ENCODE measurements at regions not wholly inside any gene's neighbourhood (a gene's known extent, or its start where the extent isn't known, plus 50 kb on each side); places are given as distances from the start of the nearest gene placed in this dataset.

DNA sequence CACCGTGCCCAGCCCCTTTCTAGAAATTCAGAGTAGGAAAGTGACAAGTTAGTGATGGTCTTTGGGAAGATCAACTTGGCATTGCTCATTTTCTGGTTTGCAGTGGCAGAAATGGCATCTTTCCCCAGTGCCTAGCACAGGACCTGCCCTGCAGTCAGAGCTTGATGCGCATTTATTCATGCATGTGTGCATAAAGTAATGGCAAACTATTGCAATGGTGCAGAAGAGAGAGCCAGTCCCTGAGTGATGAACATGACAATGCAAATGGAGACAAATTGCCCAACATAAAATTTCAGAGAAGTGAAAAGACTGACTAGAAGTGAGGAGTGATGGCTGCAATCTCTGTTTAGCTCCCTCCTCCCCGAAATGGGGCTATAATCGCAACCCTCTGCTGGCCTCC lies 268.2 kb downstream of the CCSER2 start:
- no peak overlapping the region for H2BK120ac ChIP-seq (ENCODE audit: low read depth, low read length)
- no peak overlapping the region for H3K14ac ChIP-seq (replicated peaks; ENCODE audit: low read depth, low read length)
- H3K36me3 ChIP-seq (ENCODE audit: control insufficient read depth, insufficient read depth, low read length), result no peaks in the 10 kb centered on the region
- ChIA-PET POLR2A (ENCODE audit: unreplicated experiment) (no interaction called here), CTCF (no interaction called here)
- no peak overlapping the region for H3K9ac ChIP-seq (ENCODE audit: low read depth, low read length)
- H4K91ac ChIP-seq (ENCODE audit: insufficient read depth, low read depth, low read length), result no peak overlapping the region
- H3K18ac ChIP-seq (ENCODE audit: low read depth, low read length), result no peak overlapping the region
- H2AFZ ChIP-seq (replicated peaks; ENCODE audit: low read length, poor library complexity), result no peak overlapping the region
- no peak overlapping the region for H2BK20ac ChIP-seq (ENCODE audit: low read depth, low read length)
- H4K8ac ChIP-seq (ENCODE audit: low read depth in 2 of 2, low read length in 2 of 2), result no peak overlapping the region
- dilution Hi-C loops (cut with HindIII; ENCODE audit: low sequenced_read_pairs, unreplicated experiment) (no loop called here), in situ Hi-C loops (cut with MboI; ENCODE audit: low sequenced_read_pairs) (no loop called here), intact Hi-C loops (cut with micrococcal nuclease) (no loop called here)
- no peak overlapping the region for H2AK5ac ChIP-seq (ENCODE audit: low read depth, low read length)
- no peak overlapping the region for H3K27ac ChIP-seq (ENCODE audit: insufficient read depth, low read length)
- no peaks in the 10 kb centered on the region for H3K9me1 ChIP-seq (ENCODE audit: insufficient read depth, low read length)
- H2AK9ac ChIP-seq (replicated peaks; ENCODE audit: low read depth, low read length, poor library complexity), result no peak overlapping the region
- no peaks in the 10 kb centered on the region for H4K20me1 ChIP-seq (ENCODE audit: insufficient read depth, low read length)
- no peaks in the 10 kb centered on the region for H3K27me3 ChIP-seq (ENCODE audit: control insufficient read depth, insufficient read depth, low read length)
- no peaks in the 10 kb centered on the region for H3K9me3 ChIP-seq (ENCODE audit: control insufficient read depth, insufficient read depth, low read length)
- no peak overlapping the region for H3K4me2 ChIP-seq (ENCODE audit: low read depth, low read length)
- H3K23ac ChIP-seq (ENCODE audit: low read depth, low read length), result no peak overlapping the region
- 20% methylated on average over 1 of the region's 4 CpGs; no CpG with 5 or more reads in 1 of the 2 experiments for WGBS, 2 experiments (ENCODE audit: extremely low coverage in 2 of 2, insufficient read length in 1 of 2)
- H3K4me3 ChIP-seq (ENCODE audit: insufficient read depth, low read depth, low read length), result no peak overlapping the region
- no peaks in the 10 kb centered on the region for H3K79me1 ChIP-seq (ENCODE audit: low read depth in 1 of 2, low read length in 2 of 2)
- no peak overlapping the region for H4K5ac ChIP-seq (ENCODE audit: low read depth, low read length)
- DNase-seq (no peak), ATAC-seq (ENCODE audit: low read depth) (no peak)
- no peak overlapping the region for H3K56ac ChIP-seq (ENCODE audit: extremely low read depth, insufficient read depth, low read length)
- TF ChIP-seq FOS (IDR thresholded peaks at IDR 0.05; ENCODE audit: low read depth, low read length) (no peak), MXI1 (IDR thresholded peaks at IDR 0.05; ENCODE audit: borderline replicate concordance, low read depth, low read length) (no peak), BHLHE40 (IDR thresholded peaks at IDR 0.05; ENCODE audit: low read depth, low read length) (no peak), SMC3 (IDR thresholded peaks at IDR 0.05; ENCODE audit: low read depth, low read length) (no peak), POLR2A (IDR thresholded peaks at IDR 0.05; ENCODE audit: low read depth, low read length) (no peak), CEBPB (IDR thresholded peaks at IDR 0.05; ENCODE audit: low read depth, low read length) (no peak)
- TF ChIP-seq, protein P1, sequence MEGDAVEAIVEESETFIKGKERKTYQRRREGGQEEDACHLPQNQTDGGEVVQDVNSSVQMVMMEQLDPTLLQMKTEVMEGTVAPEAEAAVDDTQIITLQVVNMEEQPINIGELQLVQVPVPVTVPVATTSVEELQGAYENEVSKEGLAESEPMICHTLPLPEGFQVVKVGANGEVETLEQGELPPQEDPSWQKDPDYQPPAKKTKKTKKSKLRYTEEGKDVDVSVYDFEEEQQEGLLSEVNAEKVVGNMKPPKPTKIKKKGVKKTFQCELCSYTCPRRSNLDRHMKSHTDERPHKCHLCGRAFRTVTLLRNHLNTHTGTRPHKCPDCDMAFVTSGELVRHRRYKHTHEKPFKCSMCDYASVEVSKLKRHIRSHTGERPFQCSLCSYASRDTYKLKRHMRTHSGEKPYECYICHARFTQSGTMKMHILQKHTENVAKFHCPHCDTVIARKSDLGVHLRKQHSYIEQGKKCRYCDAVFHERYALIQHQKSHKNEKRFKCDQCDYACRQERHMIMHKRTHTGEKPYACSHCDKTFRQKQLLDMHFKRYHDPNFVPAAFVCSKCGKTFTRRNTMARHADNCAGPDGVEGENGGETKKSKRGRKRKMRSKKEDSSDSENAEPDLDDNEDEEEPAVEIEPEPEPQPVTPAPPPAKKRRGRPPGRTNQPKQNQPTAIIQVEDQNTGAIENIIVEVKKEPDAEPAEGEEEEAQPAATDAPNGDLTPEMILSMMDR (conservative IDR thresholded peaks at IDR 0.05; ENCODE audit: low read depth, low read length), result no peak
- no peak overlapping the region for H2BK5ac ChIP-seq (ENCODE audit: low read depth, low read length, poor library complexity, severe bottlenecking)
- BruUV-seq (replicated peaks), result no TSS peak
- H2BK15ac ChIP-seq (ENCODE audit: low read depth, low read length), result no peak overlapping the region
- H3K4ac ChIP-seq (ENCODE audit: low read depth, low read length), result no peak overlapping the region
- H3K4me1 ChIP-seq (ENCODE audit: control insufficient read depth, insufficient read depth, low read length), result no peaks in the 10 kb centered on the region
